DMS53 treated with DMSO at 0.1 percent for 48 hours (cell line): ENCODE measurements at regions not wholly inside any gene's neighbourhood (a gene's known extent, or its start where the extent isn't known, plus 50 kb on each side); places are given as distances from the start of the nearest gene placed in this dataset.
"Not testable (repeated sequence)": the region's sequence is repeated elsewhere in the genome, so short reads cannot be mapped to it uniquely, and the experiment has no call there.

ENCODE experiments used
- DNase-seq: peaks from one replicate; lab custom pipeline; 2025; ENCODE audit not compliant: unreplicated experiment; lab: John Stamatoyannopoulos, UW

GRCh38 chr20:19110285-19110684 is 102.2 kb upstream of the SLC24A3 start:
- no peak for DNase-seq

GRCh38 chr20:19110881-19111460 is 101.5 kb upstream of the SLC24A3 start:
- no peak for DNase-seq

- no peak for DNase-seq
These were observed 99.6 kb upstream of the SLC24A3 start for GRCh38 chr20:19112828-19113227.

GRCh38 chr20:19113343-19113930 is 99.0 kb upstream of the SLC24A3 start:
- no peak for DNase-seq

- DNase-seq, result no peak
These were observed 98.0 kb upstream of the SLC24A3 start for GRCh38 chr20:19114410-19114809.

GRCh38 chr20:19115581-19115980 is 96.9 kb upstream of the SLC24A3 start:
- DNase-seq, result no peak

GRCh38 chr20:19120011-19120410 is 92.4 kb upstream of the SLC24A3 start:
- no peak for DNase-seq

- DNase-seq, result no peak
These were observed 91.9 kb upstream of the SLC24A3 start for GRCh38 chr20:19120569-19120968.

- DNase-seq, result no peak
These were observed 91.0 kb upstream of the SLC24A3 start for GRCh38 chr20:19121463-19121862.

- no peak for DNase-seq
These were observed 90.5 kb upstream of the SLC24A3 start for GRCh38 chr20:19121916-19122315.

GRCh38 chr20:19122395-19122794 is 90.0 kb upstream of the SLC24A3 start:
- no peak for DNase-seq

- no peak for DNase-seq
These were observed 86.9 kb upstream of the SLC24A3 start for GRCh38 chr20:19125508-19125907.

- DNase-seq, result no peak
These were observed 83.1 kb upstream of the SLC24A3 start for GRCh38 chr20:19129306-19129705.

- DNase-seq, result peak; percentile 65
These were observed 82.3 kb upstream of the SLC24A3 start for GRCh38 chr20:19129976-19130612.

GRCh38 chr20:19130613-19130984 is 81.8 kb upstream of the SLC24A3 start:
- DNase-seq, result no peak

GRCh38 chr20:19137641-19138040 is 74.8 kb upstream of the SLC24A3 start:
- DNase-seq, result peak; percentile 89

- DNase-seq, result no peak
These were observed 73.7 kb upstream of the SLC24A3 start for GRCh38 chr20:19138758-19139157.

- DNase-seq, result not testable (repeated sequence)
These were observed 72.9 kb upstream of the SLC24A3 start for GRCh38 chr20:19139584-19139983.

GRCh38 chr20:19141998-19142397 is 70.4 kb upstream of the SLC24A3 start:
- DNase-seq, result no peak

- no peak for DNase-seq
These were observed 68.6 kb upstream of the SLC24A3 start for GRCh38 chr20:19143890-19144289.

- no peak for DNase-seq
These were observed 51.1 kb upstream of the SLC24A3 start for GRCh38 chr20:19161336-19161735.
